HL-60 (cell line): ENCODE measurements at regions not wholly inside any gene's neighbourhood (a gene's known extent, or its start where the extent isn't known, plus 50 kb on each side); places are given as distances from the start of the nearest gene placed in this dataset.

Experiments
- CTCF ChIP-seq: IDR thresholded peaks from one replicate; pipeline ENCODE4 v1.5.1; 2011; ENCODE audit warnings: low read length, control low read depth, inconsistent platforms; ENCODE audit not compliant: insufficient read depth
- GABPA ChIP-seq: IDR thresholded peaks from 2 replicates; pipeline ENCODE4 v1.6.1; 2012; ENCODE audit warnings: low read depth
- POLR2AphosphoS5 ChIP-seq: IDR thresholded peaks from 2 replicates; pipeline ENCODE4 v1.6.1; 2012; ENCODE audit warnings: low read depth
- REST ChIP-seq: IDR thresholded peaks from 2 replicates; pipeline ENCODE4 v1.6.1; 2012; ENCODE audit warnings: low read depth; ENCODE audit not compliant: insufficient replicate concordance
- SPI1 ChIP-seq: IDR thresholded peaks from 2 replicates; pipeline ENCODE4 v1.6.1; 2012; ENCODE audit warnings: low read depth, mild to moderate bottlenecking, borderline replicate concordance

- TF ChIP-seq CTCF: no peak
- TF ChIP-seq REST: no peak
- no peak for TF ChIP-seq SPI1
- TF ChIP-seq POLR2AphosphoS5: no peak
- no peak for TF ChIP-seq GABPA
Measured at GRCh38 chr15:20344601-20345400, 196.8 kb downstream of the GOLGA6L6 start.
